ENCODE measurements at regions not wholly inside any gene's neighbourhood (a gene's known extent, or its start where the extent isn't known, plus 50 kb on each side); places are given as distances from the start of the nearest gene placed in this dataset.
"Not testable (repeated sequence)": the region's sequence is repeated elsewhere in the genome, so short reads cannot be mapped to it uniquely, and the experiment has no call there.

DNA sequence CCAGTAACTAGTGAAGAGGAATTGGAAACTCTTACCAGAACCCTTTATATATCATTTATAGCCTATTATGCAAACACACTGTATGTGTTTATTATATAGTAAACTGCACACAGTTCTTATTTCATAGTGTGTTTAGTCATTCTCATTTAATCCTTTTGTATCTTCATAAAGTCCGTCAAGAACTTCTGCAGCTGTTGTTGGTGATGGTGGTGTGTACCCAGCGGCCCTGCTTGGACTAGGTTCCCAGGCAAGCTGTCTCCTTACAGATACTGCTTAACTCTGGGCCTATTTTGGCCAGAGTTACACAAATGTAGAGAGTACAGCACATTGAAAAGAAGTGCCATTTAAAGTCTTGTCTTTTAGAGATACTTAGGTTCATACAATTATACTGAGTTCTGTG, 231.9 kb downstream of the NDUFS4 start:
- H3K27ac Mint-ChIP-seq: no peak overlapping the region
- POLR2A ChIA-PET: no interaction called here
- 100% methylated on average over 1 of the region's 2 CpGs for WGBS (ENCODE audit: insufficient coverage)

DNA sequence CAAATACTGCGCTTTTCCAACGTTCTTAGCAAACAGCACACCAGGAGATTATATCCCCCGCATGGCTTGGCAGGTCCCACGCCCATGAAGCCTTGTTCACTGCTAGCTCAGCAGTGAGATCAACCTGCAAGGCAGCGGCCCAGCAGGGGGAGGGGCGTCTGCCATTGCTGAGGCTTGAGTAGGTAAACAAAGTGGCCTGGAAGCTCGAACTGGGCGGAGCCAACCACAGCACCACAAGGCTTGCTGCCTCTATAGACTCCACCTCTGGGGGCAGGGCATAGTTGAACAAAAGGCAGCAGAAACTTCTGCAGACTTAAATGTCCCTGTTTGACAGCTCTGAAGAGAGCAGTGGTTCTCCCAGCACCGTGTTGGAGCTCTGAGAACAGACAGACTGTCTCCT, 239.2 kb downstream of the NDUFS4 start:
- 78% methylated on average over 9 of the region's 9 CpGs for WGBS (ENCODE audit: insufficient coverage)
- POLR2A ChIA-PET: not testable (repeated sequence)

More for the DNA sequence above, 231.9 kb downstream of the NDUFS4 start:
- DNase-seq: no peak
- H3K4me3 ChIP-seq (ENCODE audit: control extremely low read depth in 1 of 5, extremely low read depth in 1 of 5, insufficient read depth in 1 of 5, low read depth in 2 of 5, low read length in 4 of 5): no peak overlapping the region
- H2AFZ ChIP-seq (ENCODE audit: insufficient read depth, low read depth, low read length, poor library complexity, severe bottlenecking): no peak overlapping the region
- no peaks in the 10 kb centered on the region for H3K4me1 ChIP-seq (ENCODE audit: control insufficient read depth in 2 of 2, insufficient read depth in 2 of 2, low read length in 2 of 2)
- Mint-ChIP-seq H3K9me3 (ENCODE audit: insufficient read depth) (no peaks in the 10 kb centered on the region), H3K4me3 (no peak overlapping the region), H3K27me3 (no peaks in the 10 kb centered on the region), H3K4me1 (no peaks in the 10 kb centered on the region)
- H3K27ac ChIP-seq (ENCODE audit: low read length in 2 of 2): no peak overlapping the region
- CTCF ChIA-PET: no interaction called here
- no peak overlapping the region for H3K4me2 ChIP-seq (replicated peaks; ENCODE audit: low read depth, low read length, poor library complexity, severe bottlenecking)
- H3K9me3 ChIP-seq (ENCODE audit: control extremely low read depth in 1 of 3, control insufficient read depth in 2 of 3, insufficient read depth in 1 of 3, low read length in 2 of 3): no peaks in the 10 kb centered on the region
- no peaks in the 10 kb centered on the region for H3K27me3 ChIP-seq (replicated peaks in 1 of 4; ENCODE audit: control extremely low read depth in 1 of 4, control insufficient read depth in 3 of 4, insufficient read depth in 4 of 4, low read length in 3 of 4)
- H3K36me3 ChIP-seq (replicated peaks in 1 of 2; ENCODE audit: control extremely low read depth in 1 of 2, control insufficient read depth in 1 of 2, extremely low read depth in 1 of 2, insufficient read depth in 2 of 2, low read length in 1 of 2): no peaks in the 10 kb centered on the region
- no peak for ATAC-seq (ENCODE audit: low read depth)
- H3K79me2 ChIP-seq (ENCODE audit: control insufficient read depth, insufficient read depth, low read length): no peaks in the 10 kb centered on the region
- no peak for TF ChIP-seq EZH2 (IDR thresholded peaks at IDR 0.05; ENCODE audit: borderline replicate concordance, insufficient read depth, low read depth, low read length, poor library complexity, severe bottlenecking)
- TF ChIP-seq, protein P1, sequence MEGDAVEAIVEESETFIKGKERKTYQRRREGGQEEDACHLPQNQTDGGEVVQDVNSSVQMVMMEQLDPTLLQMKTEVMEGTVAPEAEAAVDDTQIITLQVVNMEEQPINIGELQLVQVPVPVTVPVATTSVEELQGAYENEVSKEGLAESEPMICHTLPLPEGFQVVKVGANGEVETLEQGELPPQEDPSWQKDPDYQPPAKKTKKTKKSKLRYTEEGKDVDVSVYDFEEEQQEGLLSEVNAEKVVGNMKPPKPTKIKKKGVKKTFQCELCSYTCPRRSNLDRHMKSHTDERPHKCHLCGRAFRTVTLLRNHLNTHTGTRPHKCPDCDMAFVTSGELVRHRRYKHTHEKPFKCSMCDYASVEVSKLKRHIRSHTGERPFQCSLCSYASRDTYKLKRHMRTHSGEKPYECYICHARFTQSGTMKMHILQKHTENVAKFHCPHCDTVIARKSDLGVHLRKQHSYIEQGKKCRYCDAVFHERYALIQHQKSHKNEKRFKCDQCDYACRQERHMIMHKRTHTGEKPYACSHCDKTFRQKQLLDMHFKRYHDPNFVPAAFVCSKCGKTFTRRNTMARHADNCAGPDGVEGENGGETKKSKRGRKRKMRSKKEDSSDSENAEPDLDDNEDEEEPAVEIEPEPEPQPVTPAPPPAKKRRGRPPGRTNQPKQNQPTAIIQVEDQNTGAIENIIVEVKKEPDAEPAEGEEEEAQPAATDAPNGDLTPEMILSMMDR (IDR thresholded peaks at IDR 0.05): no peak
- no peaks in the 10 kb centered on the region for H4K20me1 ChIP-seq (ENCODE audit: control insufficient read depth, insufficient read depth, low read length, poor library complexity, severe bottlenecking)
- no peak overlapping the region for H3K9ac ChIP-seq (ENCODE audit: low read length)
- intact Hi-C loops (cut with micrococcal nuclease): no loop called here

DNA sequence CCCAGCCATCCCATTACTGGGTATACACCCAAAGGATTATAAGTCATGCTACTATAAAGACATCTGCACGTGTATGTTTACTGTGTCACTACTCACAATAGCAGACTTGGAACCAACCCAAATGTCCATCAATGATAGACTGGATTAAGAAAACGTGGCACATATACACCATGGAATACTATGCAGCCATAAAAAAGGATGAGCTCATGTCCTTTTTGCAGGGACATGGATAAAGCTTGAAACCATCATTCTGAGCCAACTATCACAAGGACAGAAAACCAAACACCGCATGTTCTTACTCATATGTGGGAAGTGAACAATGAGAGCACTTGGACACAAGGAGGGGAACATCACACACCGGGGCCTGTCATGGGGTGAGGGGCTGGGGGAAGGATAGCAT, 248.0 kb downstream of the NDUFS4 start:
- H3K9me3 Mint-ChIP-seq (ENCODE audit: insufficient read depth); H3K79me2 ChIP-seq (ENCODE audit: control insufficient read depth, insufficient read depth, low read length); H3K27me3 Mint-ChIP-seq; H3K4me3 Mint-ChIP-seq; H2AFZ ChIP-seq (ENCODE audit: insufficient read depth, low read depth, low read length, poor library complexity, severe bottlenecking); H3K27ac ChIP-seq (ENCODE audit: low read length in 2 of 2); POLR2A ChIA-PET; CTCF ChIA-PET; H3K4me2 ChIP-seq (replicated peaks; ENCODE audit: low read depth, low read length, poor library complexity, severe bottlenecking); H3K4me3 ChIP-seq (ENCODE audit: control extremely low read depth in 1 of 5, extremely low read depth in 1 of 5, insufficient read depth in 1 of 5, low read depth in 2 of 5, low read length in 4 of 5); H3K36me3 ChIP-seq (replicated peaks in 1 of 2; ENCODE audit: control extremely low read depth in 1 of 2, control insufficient read depth in 1 of 2, extremely low read depth in 1 of 2, insufficient read depth in 2 of 2, low read length in 1 of 2); H3K9me3 ChIP-seq (ENCODE audit: control extremely low read depth in 1 of 3, control insufficient read depth in 2 of 3, insufficient read depth in 1 of 3, low read length in 2 of 3); DNase-seq; H3K27ac Mint-ChIP-seq; H3K4me1 ChIP-seq (ENCODE audit: control insufficient read depth in 2 of 2, insufficient read depth in 2 of 2, low read length in 2 of 2); ATAC-seq (ENCODE audit: low read depth); H4K20me1 ChIP-seq (ENCODE audit: control insufficient read depth, insufficient read depth, low read length, poor library complexity, severe bottlenecking); H3K4me1 Mint-ChIP-seq; H3K9ac ChIP-seq (ENCODE audit: low read length); H3K27me3 ChIP-seq (replicated peaks in 1 of 4; ENCODE audit: control extremely low read depth in 1 of 4, control insufficient read depth in 3 of 4, insufficient read depth in 4 of 4, low read length in 3 of 4); intact Hi-C loops (cut with micrococcal nuclease): not testable (repeated sequence)
- WGBS (ENCODE audit: insufficient coverage): 100% methylated on average over 1 of the region's 4 CpGs

More for the DNA sequence above, 239.2 kb downstream of the NDUFS4 start:
- H3K27ac Mint-ChIP-seq; H3K9ac ChIP-seq (ENCODE audit: low read length); H3K36me3 ChIP-seq (replicated peaks in 1 of 2; ENCODE audit: control extremely low read depth in 1 of 2, control insufficient read depth in 1 of 2, extremely low read depth in 1 of 2, insufficient read depth in 2 of 2, low read length in 1 of 2); ATAC-seq (ENCODE audit: low read depth); H3K27me3 Mint-ChIP-seq; H3K9me3 Mint-ChIP-seq (ENCODE audit: insufficient read depth); intact Hi-C loops (cut with micrococcal nuclease); H2AFZ ChIP-seq (ENCODE audit: insufficient read depth, low read depth, low read length, poor library complexity, severe bottlenecking); H3K4me3 Mint-ChIP-seq; H3K27ac ChIP-seq (ENCODE audit: low read length in 2 of 2); H3K4me1 Mint-ChIP-seq; H3K4me2 ChIP-seq (replicated peaks; ENCODE audit: low read depth, low read length, poor library complexity, severe bottlenecking); H4K20me1 ChIP-seq (ENCODE audit: control insufficient read depth, insufficient read depth, low read length, poor library complexity, severe bottlenecking); DNase-seq; H3K4me3 ChIP-seq (ENCODE audit: control extremely low read depth in 1 of 5, extremely low read depth in 1 of 5, insufficient read depth in 1 of 5, low read depth in 2 of 5, low read length in 4 of 5); H3K27me3 ChIP-seq (replicated peaks in 1 of 4; ENCODE audit: control extremely low read depth in 1 of 4, control insufficient read depth in 3 of 4, insufficient read depth in 4 of 4, low read length in 3 of 4); CTCF ChIA-PET; H3K4me1 ChIP-seq (ENCODE audit: control insufficient read depth in 2 of 2, insufficient read depth in 2 of 2, low read length in 2 of 2); H3K79me2 ChIP-seq (ENCODE audit: control insufficient read depth, insufficient read depth, low read length): not testable (repeated sequence)
- H3K9me3 ChIP-seq (ENCODE audit: control extremely low read depth in 1 of 3, control insufficient read depth in 2 of 3, insufficient read depth in 1 of 3, low read length in 2 of 3): peaks cover 0 to 14% (median 0%) of the 10 kb centered on the region in 3 donors

Measured in B cell (primary cell).